H1 (cell line): ENCODE measurements at regions not wholly inside any gene's neighbourhood (a gene's known extent, or its start where the extent isn't known, plus 50 kb on each side); places are given as distances from the start of the nearest gene placed in this dataset.

Source experiments
- BACH1 ChIP-seq: IDR thresholded peaks from 2 replicates; pipeline ENCODE4 v1.6.1; 2012; ENCODE audit warnings: low read length, improper control_type of control experiment
- CHD1 ChIP-seq: IDR thresholded peaks from 2 replicates; pipeline ENCODE4 v1.6.1; 2012; ENCODE audit warnings: low read depth, low read length, improper control_type of control experiment
- JUND ChIP-seq: IDR thresholded peaks from 2 replicates; pipeline ENCODE4 v1.6.1; 2011; ENCODE audit warnings: mild to moderate bottlenecking, improper control_type of control experiment, low read length
- RAD21 ChIP-seq, 2 experiments: IDR thresholded peaks in 1 of 2; conservative IDR thresholded peaks in 1 of 2; 2 replicates each; pipeline ENCODE4 v1.6.1; 2011; ENCODE audit warnings: low read depth in 2 of 2, low read length in 2 of 2, improper control_type of control experiment in 1 of 2, inconsistent platforms in 1 of 2, mild to moderate bottlenecking in 1 of 2, moderate library complexity in 1 of 2
- SP4 ChIP-seq: IDR thresholded peaks from 2 replicates; pipeline ENCODE4 v1.6.1; 2012; ENCODE audit warnings: low read length, inconsistent platforms

DNA sequence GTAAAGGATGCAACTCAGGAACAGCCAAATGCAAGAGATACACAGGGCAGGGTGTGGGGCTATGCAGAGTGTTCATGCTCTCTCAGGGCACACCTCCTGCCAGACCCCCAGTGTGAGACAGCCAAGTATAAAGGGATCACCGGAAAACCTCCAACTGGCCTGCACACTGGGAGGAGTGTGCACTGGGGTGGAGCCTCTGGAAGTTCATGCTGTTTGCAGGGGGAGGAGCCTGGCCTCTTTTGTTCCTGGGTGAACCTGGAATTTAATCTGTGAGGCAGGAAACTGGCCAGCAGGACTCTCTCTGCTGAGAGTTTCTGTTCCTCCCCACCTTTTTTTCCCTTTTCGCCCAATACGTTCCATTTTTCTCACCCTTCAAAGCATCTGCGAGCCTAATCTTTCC lies 204.1 kb downstream of the WNT5A start (continued):
- no peak for TF ChIP-seq RAD21 (IDR thresholded peaks at IDR 0.05 in 1 of 2, conservative IDR thresholded peaks at IDR 0.05 in 1 of 2; ENCODE audit: low read depth in 2 of 2, low read length in 2 of 2)
- no peak for TF ChIP-seq SP4
- TF ChIP-seq CHD1 = no peak
- no peak for TF ChIP-seq BACH1
- no peak for TF ChIP-seq JUND
